ENCODE measurements at regions not wholly inside any gene's neighbourhood (a gene's known extent, or its start where the extent isn't known, plus 50 kb on each side); places are given as distances from the start of the nearest gene placed in this dataset.

DNA sequence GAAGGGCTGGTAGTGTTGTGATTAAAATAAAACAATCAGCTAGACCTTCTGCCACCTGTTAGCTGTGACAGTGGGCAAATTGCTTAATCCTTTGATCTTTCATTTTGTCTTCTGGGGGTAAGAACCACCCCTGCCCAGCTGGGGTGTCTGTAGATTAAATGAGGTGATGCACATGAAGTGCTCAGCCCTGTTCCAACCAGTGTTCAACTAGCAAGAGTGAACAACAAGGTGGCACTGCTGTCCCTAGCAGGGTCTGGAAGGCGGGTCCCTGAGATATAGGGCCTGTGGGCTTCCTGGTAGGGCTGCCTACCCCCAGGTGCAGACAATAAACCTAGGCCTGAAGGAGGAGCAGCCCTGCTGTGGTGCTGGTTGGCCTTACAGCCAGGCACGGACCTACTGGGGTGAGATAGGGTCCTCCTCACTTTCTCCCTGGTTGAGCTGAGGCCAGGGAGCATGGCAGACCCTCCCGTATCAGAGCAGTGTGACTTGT is 60.6 kb downstream of the ARL6IP4 start:
- no peak for DNase-seq (ENCODE audit: low read depth)

DNA sequence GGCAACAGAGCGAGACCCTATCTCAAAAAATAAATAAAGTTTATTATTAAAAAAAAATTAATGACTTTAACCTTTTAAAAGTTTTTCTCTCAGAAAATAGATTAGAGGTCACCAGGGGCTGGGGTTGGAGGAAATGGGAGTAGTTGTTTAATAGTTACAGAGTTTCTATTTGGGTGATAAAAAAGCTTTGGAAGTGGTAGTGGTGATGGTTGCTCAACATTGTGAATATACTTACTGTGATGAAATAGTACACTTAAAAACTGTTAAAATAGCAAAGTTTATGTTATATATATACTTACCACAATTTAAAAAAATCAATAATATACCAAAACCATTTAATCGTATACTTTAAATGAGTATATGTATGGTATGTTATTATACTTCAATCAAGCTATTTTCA is 59.6 kb downstream of the ARL6IP4 start:
- DNase-seq (ENCODE audit: low read depth): no peak

DNA sequence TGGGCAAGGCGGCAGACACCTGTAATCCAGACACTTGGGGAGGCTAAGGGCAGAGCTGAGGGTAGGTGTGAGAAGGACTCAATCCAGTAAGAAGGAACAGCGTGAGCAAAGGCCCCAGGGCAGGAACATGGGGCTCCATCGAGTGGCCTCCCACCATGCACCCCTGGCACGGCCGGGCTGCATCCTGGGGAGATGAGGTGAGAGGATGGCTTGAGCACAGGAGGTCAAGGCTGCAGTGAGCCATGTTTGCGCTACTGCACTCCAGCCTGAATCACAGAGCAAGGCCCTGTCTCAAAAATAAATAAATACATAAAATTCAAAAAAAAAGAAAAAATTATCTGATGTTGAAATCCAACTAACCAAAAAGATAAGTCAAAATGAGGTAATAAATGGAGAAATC is 58.5 kb downstream of the ARL6IP4 start:
- DNase-seq (ENCODE audit: low read depth): no peak

DNA sequence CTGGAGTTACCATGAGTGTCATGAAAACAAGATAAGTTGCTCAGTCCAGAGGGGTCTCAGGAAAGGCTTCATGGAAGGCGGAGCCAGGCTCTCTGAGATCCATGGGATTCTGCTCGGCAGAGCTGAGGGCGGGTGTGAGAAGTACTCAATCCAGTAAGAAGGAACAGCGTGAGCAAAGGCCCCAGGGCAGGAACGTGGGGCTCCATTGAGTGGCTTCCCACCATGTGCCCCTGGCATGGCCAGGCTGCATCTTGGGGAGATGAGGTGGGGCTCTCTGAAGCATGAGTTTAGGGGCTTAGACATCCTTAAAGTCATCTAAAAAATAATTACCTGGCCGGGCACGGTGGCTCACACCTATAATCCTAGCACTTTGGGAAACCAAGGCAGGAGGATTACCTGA is 58.0 kb downstream of the ARL6IP4 start:
- no peak for DNase-seq (ENCODE audit: low read depth)

DNA sequence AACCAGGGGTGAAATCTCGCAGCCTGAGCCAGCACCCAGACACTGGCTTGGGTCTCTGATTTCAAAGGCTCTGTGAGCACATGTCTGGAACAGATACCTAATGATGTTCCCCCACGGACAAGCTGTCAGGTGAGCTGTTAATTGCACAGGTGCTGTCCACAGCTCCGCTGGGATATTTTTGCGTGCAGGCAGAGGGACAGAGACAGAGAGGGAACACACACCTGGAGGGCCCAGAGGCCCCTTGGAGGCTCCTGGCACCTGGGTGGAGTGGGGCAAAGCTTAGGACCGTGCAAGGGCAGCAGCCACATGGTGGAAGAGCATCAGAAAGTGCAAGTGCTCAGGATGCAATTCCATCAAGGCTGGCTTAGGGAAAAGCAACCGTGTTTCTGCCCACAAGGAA is 57.3 kb downstream of the ARL6IP4 start:
- no peak for DNase-seq (ENCODE audit: low read depth)

DNA sequence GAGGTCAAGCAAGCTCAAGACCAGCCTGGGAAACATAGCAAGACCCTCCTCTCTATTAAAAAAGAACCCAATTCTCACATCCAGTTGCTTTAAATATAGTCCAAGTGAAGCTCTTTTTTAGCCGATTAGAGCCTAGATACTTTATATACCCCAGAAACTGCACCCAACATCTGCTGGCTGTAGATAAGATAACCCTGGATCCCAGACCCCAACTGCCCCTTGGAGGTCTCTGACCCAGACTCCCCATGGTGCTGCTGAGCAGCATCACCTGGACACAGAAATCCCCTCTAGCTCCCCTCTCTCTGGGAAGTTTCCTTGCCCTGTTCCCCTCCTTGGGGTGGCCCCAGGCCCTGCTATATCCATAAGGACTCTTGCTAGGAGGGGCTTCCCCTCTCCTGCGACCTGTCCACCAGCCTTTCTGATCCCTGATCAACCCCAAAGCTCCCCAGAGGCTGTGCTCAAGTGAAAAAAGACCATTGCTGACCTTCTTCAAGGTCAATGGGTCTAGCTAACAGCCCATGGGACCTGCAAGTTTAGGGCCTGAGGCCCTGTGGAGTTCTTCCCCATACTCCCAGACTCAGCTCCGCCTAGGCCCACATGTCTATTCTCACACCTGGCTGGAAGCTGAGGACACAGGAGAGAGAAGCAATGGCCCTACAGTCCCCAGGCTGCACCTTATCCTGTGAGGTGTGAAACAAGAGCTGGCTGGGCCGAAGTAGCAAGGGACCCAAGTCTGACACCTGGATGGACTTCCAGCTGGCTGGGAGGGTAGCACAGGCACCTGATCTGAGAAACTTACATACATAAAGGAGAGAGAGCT is 56.2 kb downstream of the ARL6IP4 start:
- DNase-seq (ENCODE audit: low read depth): no peak

DNA sequence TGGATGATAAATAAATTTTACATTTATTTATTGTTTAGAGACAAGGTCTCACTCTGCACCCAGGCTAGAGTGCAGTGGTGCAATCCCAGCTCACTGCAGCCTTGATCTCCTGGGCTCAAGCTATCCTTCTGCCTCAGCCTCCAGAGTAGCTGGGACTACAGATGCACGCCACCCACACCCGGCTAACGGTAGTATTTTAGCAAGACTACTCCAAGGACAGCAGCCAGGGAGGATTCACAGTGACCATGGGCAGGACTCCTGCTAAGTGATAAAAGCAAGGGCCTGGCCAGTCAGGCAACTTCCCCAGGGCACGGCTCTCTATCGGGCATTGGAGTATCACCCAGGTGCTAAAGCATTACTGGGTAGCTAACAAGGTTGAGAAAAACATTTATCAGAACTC is 55.4 kb downstream of the ARL6IP4 start:
- no peak for DNase-seq (ENCODE audit: low read depth)

DNA sequence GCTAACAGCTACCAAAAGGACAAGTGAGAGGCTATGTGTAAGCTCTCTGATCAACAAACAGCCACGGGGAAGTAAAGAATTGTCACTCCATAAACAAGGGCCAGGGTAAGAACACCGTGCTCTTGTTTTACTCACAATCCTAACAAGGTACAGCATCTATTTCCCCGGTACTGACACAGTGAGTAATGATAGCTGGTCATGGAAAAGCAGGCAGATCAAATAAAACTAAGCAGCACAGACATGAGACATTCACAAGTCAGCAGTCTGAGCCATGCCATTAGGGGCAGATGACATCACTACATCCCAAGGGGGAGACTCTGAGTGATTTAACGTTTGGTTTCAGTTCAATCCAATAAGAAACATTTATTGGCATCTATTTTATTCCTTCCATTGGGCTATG is 54.4 kb downstream of the ARL6IP4 start:
- peak; percentile 47 for DNase-seq (ENCODE audit: low read depth)

DNA sequence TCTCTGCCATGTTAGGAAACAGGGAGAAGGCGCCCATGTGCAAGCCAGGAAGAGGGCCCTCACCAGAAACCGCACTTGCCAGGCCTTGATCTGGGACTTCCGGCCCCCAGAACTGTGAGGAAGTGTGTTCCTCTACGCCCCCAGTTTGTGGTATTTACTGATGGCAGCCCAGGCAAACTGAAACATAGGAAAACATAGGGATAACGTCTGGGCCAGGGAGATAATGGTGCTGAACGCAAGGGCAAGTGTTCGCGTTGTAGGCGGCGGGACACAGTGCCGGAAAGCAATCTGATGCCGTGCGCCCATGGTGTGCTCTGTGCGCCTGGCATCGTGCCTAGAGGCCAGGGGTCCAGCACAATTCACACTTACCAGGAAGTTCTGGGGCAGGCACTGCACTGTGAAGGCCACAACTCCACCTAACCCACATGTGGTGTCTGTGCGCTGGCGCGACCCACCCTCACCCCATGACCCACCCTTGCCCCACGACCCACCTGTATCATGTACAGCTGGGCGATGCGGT is 53.6 kb downstream of the ARL6IP4 start:
- DNase-seq (ENCODE audit: low read depth): no peak

DNA sequence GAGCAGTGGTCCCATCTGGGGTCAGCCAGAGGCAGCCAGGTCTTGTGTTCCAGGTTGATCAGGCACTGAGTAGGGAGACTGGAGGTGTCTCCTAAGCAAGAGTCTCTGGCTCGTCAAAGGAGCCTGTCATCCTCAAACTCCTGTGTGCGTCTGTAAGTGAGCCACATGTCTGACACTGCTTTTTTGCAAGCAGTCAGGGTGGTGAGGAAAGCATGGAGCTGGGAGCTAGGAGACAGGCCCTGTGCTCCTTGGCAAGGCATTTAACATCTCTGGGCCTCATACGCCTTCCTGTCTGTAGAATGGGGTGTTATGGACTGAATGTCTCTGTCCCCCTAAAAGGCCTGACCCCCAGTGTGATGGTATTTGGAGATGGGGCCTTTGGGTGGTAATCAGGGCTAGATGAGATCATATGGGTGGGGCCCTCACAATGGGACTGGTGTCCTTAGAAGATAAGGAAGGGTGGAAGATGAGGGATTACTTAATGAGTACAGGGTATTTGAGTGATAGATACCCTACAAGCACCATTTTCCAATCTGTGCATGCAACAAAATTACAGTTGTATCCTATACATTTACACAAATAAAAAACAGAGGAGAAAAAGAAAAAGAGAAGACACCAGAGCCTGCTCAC is 53.0 kb downstream of the ARL6IP4 start:
- no peak for DNase-seq (ENCODE audit: low read depth)

DNA sequence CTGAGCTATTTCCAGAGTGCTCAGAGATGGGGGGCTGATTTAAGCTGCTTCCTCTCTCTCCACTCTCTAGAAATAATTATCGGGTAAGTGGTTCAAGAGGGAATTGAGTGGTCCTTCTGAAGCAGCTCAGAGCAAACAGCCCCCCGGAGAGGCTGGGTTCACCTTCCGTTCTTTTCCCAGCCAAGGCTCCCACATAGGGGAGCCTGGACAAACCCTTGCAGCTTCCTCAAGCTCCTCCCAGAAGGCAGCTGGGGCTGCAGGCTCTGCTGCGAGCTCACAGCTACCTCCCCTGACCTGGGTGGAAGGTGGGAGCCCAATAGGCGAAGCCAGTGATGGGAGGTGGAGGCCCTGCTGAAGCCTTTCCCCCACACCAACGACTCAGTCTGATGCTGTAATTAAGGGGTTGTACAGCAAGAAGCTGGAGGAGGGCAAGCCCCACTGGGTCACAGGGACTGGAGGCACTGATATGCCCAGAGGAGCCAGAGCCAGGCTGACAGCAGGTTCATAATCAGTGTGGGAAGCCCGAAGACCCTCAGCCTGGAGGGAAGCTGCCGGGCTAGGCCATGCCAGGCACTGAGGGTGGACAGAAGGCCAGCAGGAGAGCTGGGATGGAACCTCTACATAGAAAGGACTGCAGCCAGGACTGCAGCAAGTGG is 52.4 kb downstream of the ARL6IP4 start:
- DNase-seq (ENCODE audit: low read depth): no peak

Data from GM04504 (cell line).